Vagina (tissue), 2 donors: ENCODE measurements at regions not wholly inside any gene's neighbourhood (a gene's known extent, or its start where the extent isn't known, plus 50 kb on each side); places are given as distances from the start of the nearest gene placed in this dataset.

Source experiments
- DNase-seq, 2 donors: peaks; one replicate each; pipeline ENCODE4 v3.0.0-alpha.2; 2017; ENCODE audit errors: extremely low spot score in 2 of 2
- H3K27ac ChIP-seq: fragments of 200-600 bp; sonication (generic); one replicate; pipeline ENCODE4 v1.5.1; 2019
- H3K27me3 ChIP-seq: fragments of 200-600 bp; sonication (generic); one replicate; pipeline ENCODE4 v1.5.1; 2019
- H3K36me3 ChIP-seq, 2 donors: fragments of 200-600 bp; sonication (generic); one replicate each; pipeline ENCODE4 v1.5.1; 2017 to 2019
- H3K4me1 ChIP-seq: fragments of 200-600 bp; sonication (generic); one replicate; pipeline ENCODE4 v1.5.1; 2019
- H3K4me3 ChIP-seq, 2 donors: fragments of 200-600 bp; sonication (generic); 1 replicate in 1 of 2; 2 replicates in 1 of 2; pipeline ENCODE4 v1.5.1; 2016 to 2019
- H3K9me3 ChIP-seq: fragments of 200-600 bp; sonication (generic); one replicate; pipeline ENCODE4 v1.5.1; 2019
- CTCF ChIP-seq, 3 experiments: fragments of 450-650 bp in 2 of 3; fragments of 200-600 bp in 1 of 3; sonication (generic) in 1 of 3; IDR thresholded peaks; one replicate each; pipeline ENCODE4 v1.5.1; 2017 to 2019; ENCODE audit warnings: antibody characterized with exemption in 3 of 3, mild to moderate bottlenecking in 2 of 3, moderate library complexity in 2 of 3
- POLR2A ChIP-seq, 2 donors: fragments of 450-650 bp; IDR thresholded peaks; one replicate each; pipeline ENCODE4 v1.6.1; 2017; ENCODE audit warnings: antibody characterized with exemption in 2 of 2, mild to moderate bottlenecking in 2 of 2, moderate library complexity in 2 of 2
- POLR2AphosphoS5 ChIP-seq, 2 donors: sonication (generic); formaldehyde crosslinking; IDR thresholded peaks; one replicate each; pipeline ENCODE4 v1.9.0; 2017; ENCODE audit warnings: antibody characterized with exemption in 2 of 2, mild to moderate bottlenecking in 2 of 2, low read depth in 1 of 2; ENCODE audit not compliant: insufficient read depth in 1 of 2
- intact Hi-C: fragments of 100-400 bp; cut with DNase I; formaldehyde crosslinking; loops from one replicate; pipeline ENCODE4 v1.15.1; 2023

GRCh38 chr7:94289071-94289470 is 105.6 kb upstream of the COL1A2 start:
- no peaks in the 10 kb centered on the region for H3K27me3 ChIP-seq
- TF ChIP-seq POLR2AphosphoS5 (IDR thresholded peaks at IDR 0.05; ENCODE audit: insufficient read depth in 1 of 2, low read depth in 1 of 2) (no peak), CTCF (IDR thresholded peaks at IDR 0.05) (peak; percentile 80 to 91 (median 84))
- peaks cover 6% of the 10 kb centered on the region for H3K4me1 ChIP-seq
- H3K36me3 ChIP-seq: no peaks in the 10 kb centered on the region
- H3K9me3 ChIP-seq: no peaks in the 10 kb centered on the region
- H3K27ac ChIP-seq: peak overlapping the region; percentile 13
- intact Hi-C loops: no loop called here
- H3K4me3 ChIP-seq: no peak overlapping the region
- DNase-seq: no peak

- Histone ChIP-seq H3K27me3 (no peaks in the 10 kb centered on the region), H3K4me3 (peak overlapping the region in 1 of 2 donors; percentile 28), H3K27ac (peak overlapping the region; percentile 94), H3K9me3 (no peaks in the 10 kb centered on the region), H3K4me1 (peaks cover 27% of the 10 kb centered on the region), H3K36me3 (no peaks in the 10 kb centered on the region)
- no peak for TF ChIP-seq POLR2A (IDR thresholded peaks at IDR 0.05)
- intact Hi-C loops: no loop called here
- DNase-seq: no peak
Measured at GRCh38 chr7:94294471-94295131, 100.1 kb upstream of the COL1A2 start.

DNA sequence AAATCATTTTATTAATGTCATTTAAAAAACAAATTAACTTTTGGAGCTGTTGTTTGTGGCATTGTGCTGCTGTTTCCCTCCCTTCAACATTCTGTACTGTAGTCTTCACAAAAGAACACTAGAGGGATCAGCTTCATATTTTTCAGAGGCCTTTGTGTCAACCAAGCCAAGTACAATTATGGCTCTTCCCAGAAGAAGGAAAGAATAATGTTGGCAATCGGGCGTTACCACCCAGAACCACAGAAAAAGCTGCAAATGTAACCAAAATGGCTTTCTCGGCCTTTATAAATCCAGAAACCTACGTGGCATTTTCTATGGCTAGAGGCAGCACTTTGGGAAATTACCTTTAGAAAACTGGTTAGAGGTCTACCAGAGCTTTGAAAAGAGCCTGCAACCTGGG is 98.8 kb upstream of the COL1A2 start:
- Histone ChIP-seq H3K36me3 (no peaks in the 10 kb centered on the region), H3K9me3 (no peaks in the 10 kb centered on the region), H3K4me1 (peaks cover 27% of the 10 kb centered on the region), H3K27me3 (no peaks in the 10 kb centered on the region), H3K27ac (peak overlapping the region; percentile 94), H3K4me3 (peak overlapping the region in 1 of 2 donors; percentile 10)
- peak; percentile 2 to 59 (median 22) for TF ChIP-seq CTCF (IDR thresholded peaks at IDR 0.05)
- peak in 1 of 2 donors; percentile 29 for TF ChIP-seq POLR2AphosphoS5 (IDR thresholded peaks at IDR 0.05; ENCODE audit: insufficient read depth in 1 of 2, low read depth in 1 of 2)
- TF ChIP-seq POLR2A (IDR thresholded peaks at IDR 0.05): no peak
- no peak for DNase-seq
- intact Hi-C loops: loop anchor here (2.0 kb wide), 1 partner anchor 99 kb away; the partner anchor contains the start of gene COL1A2

DNA sequence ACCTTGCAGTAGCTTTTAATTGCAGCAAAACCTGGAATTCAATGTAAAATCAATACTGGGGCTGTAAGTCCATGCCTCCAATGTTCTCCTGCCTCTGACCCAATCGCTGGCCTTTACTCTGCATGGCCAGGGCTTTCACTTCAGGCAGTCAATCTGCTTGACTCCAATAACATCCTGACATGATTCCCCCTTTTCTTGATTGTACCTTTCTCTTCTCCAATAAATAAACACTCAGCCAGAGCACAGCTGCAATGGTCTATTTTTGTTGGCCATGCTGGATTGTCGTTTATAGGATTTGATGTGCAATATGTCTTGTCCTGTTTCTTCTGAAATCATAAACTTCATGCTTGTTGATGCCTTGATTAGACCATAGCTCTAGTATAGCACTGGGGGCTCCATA is 97.8 kb upstream of the COL1A2 start:
- Histone ChIP-seq H3K27ac (peak overlapping the region; percentile 94), H3K4me1 (peaks cover 29% of the 10 kb centered on the region), H3K9me3 (no peaks in the 10 kb centered on the region), H3K27me3 (no peaks in the 10 kb centered on the region), H3K4me3 (peak overlapping the region in 1 of 2 donors; percentile 10), H3K36me3 (no peaks in the 10 kb centered on the region)
- intact Hi-C loops: loop anchor here (2.0 kb wide), 1 partner anchor 98 kb away; the partner anchor contains the start of gene COL1A2
- no peak for DNase-seq
- no peak for TF ChIP-seq POLR2A (IDR thresholded peaks at IDR 0.05)
- TF ChIP-seq POLR2AphosphoS5 (IDR thresholded peaks at IDR 0.05; ENCODE audit: insufficient read depth in 1 of 2, low read depth in 1 of 2): no peak
- TF ChIP-seq CTCF (IDR thresholded peaks at IDR 0.05): no peak

DNA sequence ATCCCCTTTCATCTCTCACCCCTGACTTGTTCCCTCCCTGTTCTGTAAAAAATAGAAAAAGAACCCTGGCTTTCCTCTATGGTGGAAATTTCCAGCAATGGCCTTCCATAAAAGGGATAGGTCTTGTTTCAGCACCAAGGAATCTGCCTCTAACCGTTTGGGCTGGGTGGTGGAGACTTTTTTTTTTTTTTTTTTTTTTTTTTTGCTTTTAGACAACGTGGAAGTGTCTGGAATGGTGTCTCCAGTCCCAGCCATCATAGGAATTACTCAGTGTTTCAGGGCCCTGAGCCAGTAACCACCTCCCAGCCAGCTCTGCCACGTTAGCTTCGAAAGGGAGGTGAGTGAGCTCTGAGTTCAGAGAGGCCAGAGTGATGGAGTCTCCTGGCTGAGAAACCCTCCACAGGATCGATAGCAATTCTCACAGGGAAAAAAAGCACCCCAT is 97.3 kb upstream of the COL1A2 start:
- peak overlapping the region; percentile 94 for H3K27ac ChIP-seq
- H3K36me3 ChIP-seq: no peaks in the 10 kb centered on the region
- intact Hi-C loops: loop anchor here (2.0 kb wide), 1 partner anchor 97 kb away; the partner anchor contains the start of gene COL1A2
- TF ChIP-seq POLR2A (IDR thresholded peaks at IDR 0.05) (no peak), POLR2AphosphoS5 (IDR thresholded peaks at IDR 0.05; ENCODE audit: insufficient read depth in 1 of 2, low read depth in 1 of 2) (peak in 1 of 2 donors; percentile 75)
- peak overlapping the region in 1 of 2 donors; percentile 10 for H3K4me3 ChIP-seq
- H3K27me3 ChIP-seq: no peaks in the 10 kb centered on the region
- no peaks in the 10 kb centered on the region for H3K9me3 ChIP-seq
- no peak for DNase-seq
- H3K4me1 ChIP-seq: peaks cover 35% of the 10 kb centered on the region

DNA sequence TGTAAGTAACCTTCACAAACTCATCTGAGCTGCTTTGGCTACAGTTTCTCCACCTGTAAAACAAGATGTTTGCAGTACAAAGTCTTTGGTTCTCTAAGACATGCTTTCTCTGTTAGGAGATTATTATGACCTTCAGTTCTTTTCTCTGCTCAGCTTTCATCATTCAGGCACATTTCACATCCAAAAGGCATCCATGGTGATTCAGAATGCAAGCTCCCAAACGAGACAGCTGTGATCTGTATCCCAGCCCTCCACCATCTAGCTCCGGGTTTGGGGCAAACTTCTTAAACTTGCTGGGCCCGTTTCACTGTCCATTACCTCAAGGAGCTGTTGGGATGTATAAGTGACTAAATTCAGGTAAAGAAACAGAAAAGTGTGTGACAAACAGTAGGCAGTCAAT is 95.8 kb upstream of the COL1A2 start:
- Histone ChIP-seq H3K27ac (peak overlapping the region; percentile 94), H3K9me3 (no peaks in the 10 kb centered on the region), H3K36me3 (no peaks in the 10 kb centered on the region), H3K4me3 (no peak overlapping the region), H3K4me1 (peaks cover 42% of the 10 kb centered on the region), H3K27me3 (no peaks in the 10 kb centered on the region)
- intact Hi-C loops: no loop called here
- TF ChIP-seq CTCF (IDR thresholded peaks at IDR 0.05) (no peak), POLR2AphosphoS5 (IDR thresholded peaks at IDR 0.05; ENCODE audit: insufficient read depth in 1 of 2, low read depth in 1 of 2) (no peak), POLR2A (IDR thresholded peaks at IDR 0.05) (no peak)
- no peak for DNase-seq
